HL-60 (cell line): ENCODE measurements at regions not wholly inside any gene's neighbourhood (a gene's known extent, or its start where the extent isn't known, plus 50 kb on each side); places are given as distances from the start of the nearest gene placed in this dataset.

ENCODE experiments used
- GABPA ChIP-seq: IDR thresholded peaks from 2 replicates; pipeline ENCODE4 v1.6.1; 2012; ENCODE audit warnings: low read depth
- POLR2AphosphoS5 ChIP-seq: IDR thresholded peaks from 2 replicates; pipeline ENCODE4 v1.6.1; 2012; ENCODE audit warnings: low read depth
- TF ChIP-seq, protein P1 (sequence below): IDR thresholded peaks from one replicate; pipeline ENCODE4 v1.5.1; 2011; ENCODE audit warnings: low read length, control low read depth, inconsistent platforms; ENCODE audit not compliant: insufficient read depth

DNA sequence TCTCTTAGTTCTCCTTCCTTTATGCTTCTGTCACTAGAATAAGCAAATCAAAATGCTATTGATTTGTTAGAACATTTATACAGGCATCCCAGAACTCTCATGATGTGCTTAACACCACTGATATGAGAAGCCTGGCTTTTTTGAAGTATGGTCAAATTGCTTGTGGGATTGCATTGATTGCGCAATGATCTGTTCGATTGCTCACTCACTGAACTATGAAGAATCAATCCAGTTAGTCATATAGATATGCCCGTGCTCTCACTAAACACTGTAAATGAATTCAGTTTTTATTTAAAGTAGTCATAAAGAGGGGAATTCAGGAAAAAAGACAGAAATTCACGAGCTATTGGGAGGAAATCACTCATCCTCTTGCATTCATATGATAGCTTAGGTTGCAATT, 1237.8 kb downstream of the SUCLG1 start:
- TF ChIP-seq, protein P1, sequence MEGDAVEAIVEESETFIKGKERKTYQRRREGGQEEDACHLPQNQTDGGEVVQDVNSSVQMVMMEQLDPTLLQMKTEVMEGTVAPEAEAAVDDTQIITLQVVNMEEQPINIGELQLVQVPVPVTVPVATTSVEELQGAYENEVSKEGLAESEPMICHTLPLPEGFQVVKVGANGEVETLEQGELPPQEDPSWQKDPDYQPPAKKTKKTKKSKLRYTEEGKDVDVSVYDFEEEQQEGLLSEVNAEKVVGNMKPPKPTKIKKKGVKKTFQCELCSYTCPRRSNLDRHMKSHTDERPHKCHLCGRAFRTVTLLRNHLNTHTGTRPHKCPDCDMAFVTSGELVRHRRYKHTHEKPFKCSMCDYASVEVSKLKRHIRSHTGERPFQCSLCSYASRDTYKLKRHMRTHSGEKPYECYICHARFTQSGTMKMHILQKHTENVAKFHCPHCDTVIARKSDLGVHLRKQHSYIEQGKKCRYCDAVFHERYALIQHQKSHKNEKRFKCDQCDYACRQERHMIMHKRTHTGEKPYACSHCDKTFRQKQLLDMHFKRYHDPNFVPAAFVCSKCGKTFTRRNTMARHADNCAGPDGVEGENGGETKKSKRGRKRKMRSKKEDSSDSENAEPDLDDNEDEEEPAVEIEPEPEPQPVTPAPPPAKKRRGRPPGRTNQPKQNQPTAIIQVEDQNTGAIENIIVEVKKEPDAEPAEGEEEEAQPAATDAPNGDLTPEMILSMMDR, result no peak
- no peak for TF ChIP-seq POLR2AphosphoS5
- no peak for TF ChIP-seq GABPA
